Immature natural killer cell (primary cell): ENCODE measurements at regions not wholly inside any gene's neighbourhood (a gene's known extent, or its start where the extent isn't known, plus 50 kb on each side); places are given as distances from the start of the nearest gene placed in this dataset.

Experiments used
- DNase-seq, 3 donors: peaks; one replicate each; pipeline ENCODE4 v3.0.0; 2022; ENCODE audit warnings: mixed read lengths in 1 of 3
- H3K27ac Mint-ChIP-seq, 6 donors: one replicate each; pipeline ENCODE4 v1.8.0; 2020; ENCODE audit warnings: mixed read lengths in 6 of 6, mild to moderate bottlenecking in 5 of 6, inconsistent platforms in 4 of 6, moderate library complexity in 3 of 6
- H3K27me3 Mint-ChIP-seq, 3 donors: one replicate each; pipeline ENCODE4 v1.8.0; 2020 to 2021; ENCODE audit warnings: low read depth in 3 of 3, mild to moderate bottlenecking in 3 of 3, mixed read lengths in 3 of 3, moderate library complexity in 3 of 3, inconsistent platforms in 1 of 3
- H3K36me3 Mint-ChIP-seq, 3 donors: one replicate each; pipeline ENCODE4 v1.8.0; 2020; ENCODE audit warnings: mixed read lengths in 3 of 3, inconsistent platforms in 2 of 3, mild to moderate bottlenecking in 2 of 3
- H3K4me1 Mint-ChIP-seq, 2 donors: one replicate each; pipeline ENCODE4 v1.8.0; 2020; ENCODE audit warnings: inconsistent platforms in 2 of 2, mild to moderate bottlenecking in 2 of 2, mixed read lengths in 2 of 2, moderate library complexity in 1 of 2
- H3K4me3 Mint-ChIP-seq, 5 donors: one replicate each; pipeline ENCODE4 v1.8.0; 2020; ENCODE audit warnings: mild to moderate bottlenecking in 5 of 5, mixed read lengths in 5 of 5, inconsistent platforms in 3 of 5, moderate library complexity in 3 of 5
- H3K9me3 Mint-ChIP-seq, 6 donors: one replicate each; pipeline ENCODE4 v1.8.0; 2020; ENCODE audit warnings: mild to moderate bottlenecking in 6 of 6, mixed read lengths in 6 of 6, inconsistent platforms in 4 of 6, moderate library complexity in 3 of 6

- H3K9me3 Mint-ChIP-seq = no peaks in the 10 kb centered on the region
- no peak overlapping the region for H3K27ac Mint-ChIP-seq
- peaks cover 6 to 15% (median 8%) of the 10 kb centered on the region in 3 donors for H3K27me3 Mint-ChIP-seq
- no peak for DNase-seq
- H3K4me3 Mint-ChIP-seq = no peak overlapping the region
- no peaks in the 10 kb centered on the region for H3K36me3 Mint-ChIP-seq
- no peaks in the 10 kb centered on the region for H3K4me1 Mint-ChIP-seq
These were observed 1502.7 kb downstream of the TBC1D22A start for GRCh38 chr22:48265000-48265625.

GRCh38 chr22:48264586-48264985, 1502.1 kb downstream of the TBC1D22A start:
- Mint-ChIP-seq H3K36me3 (no peaks in the 10 kb centered on the region), H3K27me3 (peaks cover 6 to 15% (median 8%) of the 10 kb centered on the region in 3 donors), H3K4me1 (no peaks in the 10 kb centered on the region), H3K4me3 (no peak overlapping the region), H3K27ac (no peak overlapping the region), H3K9me3 (no peaks in the 10 kb centered on the region)
- no peak for DNase-seq

- Mint-ChIP-seq H3K36me3 (no peaks in the 10 kb centered on the region), H3K4me3 (no peak overlapping the region), H3K27ac (no peak overlapping the region), H3K9me3 (no peaks in the 10 kb centered on the region), H3K27me3 (peaks cover 6 to 17% (median 8%) of the 10 kb centered on the region in 3 donors), H3K4me1 (no peaks in the 10 kb centered on the region)
- no peak for DNase-seq
These were observed 1501.4 kb downstream of the TBC1D22A start for GRCh38 chr22:48263791-48264351.

- Mint-ChIP-seq H3K27ac (no peak overlapping the region), H3K4me3 (no peak overlapping the region), H3K4me1 (peaks cover under 1% of the 10 kb centered on the region in 2 donors), H3K9me3 (no peaks in the 10 kb centered on the region), H3K36me3 (no peaks in the 10 kb centered on the region), H3K27me3 (peaks cover 6 to 17% (median 8%) of the 10 kb centered on the region in 3 donors)
- no peak for DNase-seq
These were observed 1500.9 kb downstream of the TBC1D22A start for GRCh38 chr22:48263431-48263765.

- Mint-ChIP-seq H3K27ac (no peak overlapping the region), H3K4me3 (no peak overlapping the region), H3K36me3 (no peaks in the 10 kb centered on the region), H3K4me1 (peaks cover 6 to 7% of the 10 kb centered on the region in 2 donors), H3K27me3 (peaks cover 6 to 14% (median 8%) of the 10 kb centered on the region in 3 donors), H3K9me3 (no peaks in the 10 kb centered on the region)
- no peak for DNase-seq
These were observed 1500.4 kb downstream of the TBC1D22A start for GRCh38 chr22:48262596-48263430.

- Mint-ChIP-seq H3K4me1 (peaks cover 6 to 10% of the 10 kb centered on the region in 2 donors), H3K27ac (no peak overlapping the region), H3K27me3 (peaks cover 2 to 16% (median 8%) of the 10 kb centered on the region in 3 donors), H3K36me3 (no peaks in the 10 kb centered on the region), H3K4me3 (no peak overlapping the region), H3K9me3 (no peaks in the 10 kb centered on the region)
- no peak for DNase-seq
These were observed 1499.3 kb downstream of the TBC1D22A start for GRCh38 chr22:48261706-48262105.

GRCh38 chr22:48261048-48261621, 1498.7 kb downstream of the TBC1D22A start:
- Mint-ChIP-seq H3K4me1 (peaks cover 6 to 10% of the 10 kb centered on the region in 2 donors), H3K4me3 (no peak overlapping the region), H3K27me3 (peaks cover 2 to 16% (median 7%) of the 10 kb centered on the region in 3 donors), H3K36me3 (no peaks in the 10 kb centered on the region), H3K27ac (no peak overlapping the region), H3K9me3 (no peaks in the 10 kb centered on the region)
- DNase-seq = no peak

- Mint-ChIP-seq H3K4me3 (no peak overlapping the region), H3K9me3 (no peaks in the 10 kb centered on the region), H3K36me3 (no peaks in the 10 kb centered on the region), H3K4me1 (peaks cover 6 to 10% of the 10 kb centered on the region in 2 donors), H3K27ac (no peak overlapping the region), H3K27me3 (peaks cover 5 to 16% (median 11%) of the 10 kb centered on the region in 3 donors)
- no peak for DNase-seq
These were observed 1497.7 kb downstream of the TBC1D22A start for GRCh38 chr22:48259991-48260670.

GRCh38 chr22:48258811-48259210, 1496.4 kb downstream of the TBC1D22A start:
- H3K9me3 Mint-ChIP-seq = no peaks in the 10 kb centered on the region
- DNase-seq = no peak
- peaks cover 6 to 10% of the 10 kb centered on the region in 2 donors for H3K4me1 Mint-ChIP-seq
- no peaks in the 10 kb centered on the region for H3K36me3 Mint-ChIP-seq
- no peak overlapping the region for H3K4me3 Mint-ChIP-seq
- peaks cover 7 to 14% (median 10%) of the 10 kb centered on the region in 3 donors for H3K27me3 Mint-ChIP-seq
- no peak overlapping the region for H3K27ac Mint-ChIP-seq

- Mint-ChIP-seq H3K27ac (no peak overlapping the region), H3K36me3 (no peaks in the 10 kb centered on the region), H3K4me1 (peaks cover 6 to 10% of the 10 kb centered on the region in 2 donors), H3K27me3 (peaks cover 7 to 18% (median 11%) of the 10 kb centered on the region in 3 donors), H3K4me3 (no peak overlapping the region), H3K9me3 (no peaks in the 10 kb centered on the region)
- DNase-seq = no peak
These were observed 1495.7 kb downstream of the TBC1D22A start for GRCh38 chr22:48258064-48258701.

GRCh38 chr22:48257685-48258055, 1495.2 kb downstream of the TBC1D22A start:
- no peaks in the 10 kb centered on the region for H3K9me3 Mint-ChIP-seq
- DNase-seq = no peak
- H3K36me3 Mint-ChIP-seq = no peaks in the 10 kb centered on the region
- no peak overlapping the region for H3K4me3 Mint-ChIP-seq
- H3K27ac Mint-ChIP-seq = no peak overlapping the region
- peaks cover 6 to 10% of the 10 kb centered on the region in 2 donors for H3K4me1 Mint-ChIP-seq
- H3K27me3 Mint-ChIP-seq = peaks cover 7 to 19% (median 10%) of the 10 kb centered on the region in 3 donors

GRCh38 chr22:48256776-48257684, 1494.6 kb downstream of the TBC1D22A start:
- Mint-ChIP-seq H3K4me3 (no peak overlapping the region), H3K27me3 (peaks cover 5 to 19% (median 9%) of the 10 kb centered on the region in 3 donors), H3K4me1 (peaks cover 6 to 10% of the 10 kb centered on the region in 2 donors), H3K9me3 (no peaks in the 10 kb centered on the region), H3K27ac (no peak overlapping the region), H3K36me3 (no peaks in the 10 kb centered on the region)
- no peak for DNase-seq
